OCI-M2 (cell line): ENCODE measurements at regions not wholly inside any gene's neighbourhood (a gene's known extent, or its start where the extent isn't known, plus 50 kb on each side); places are given as distances from the start of the nearest gene placed in this dataset.
"Not testable (repeated sequence)": the region's sequence is repeated elsewhere in the genome, so short reads cannot be mapped to it uniquely, and the experiment has no call there.

Experiments used
- DNase-seq: peaks from one replicate; lab custom pipeline; 2025; ENCODE audit not compliant: unreplicated experiment; lab: John Stamatoyannopoulos, UW

- not testable (repeated sequence) for DNase-seq
These were observed 74.0 kb downstream of the TMEM121 start for GRCh38 chr14:105600195-105600938.

GRCh38 chr14:105600939-105601359, 74.6 kb downstream of the TMEM121 start:
- DNase-seq = no peak

- no peak for DNase-seq
These were observed 75.2 kb downstream of the TMEM121 start for GRCh38 chr14:105601360-105602242.

- DNase-seq = no peak
These were observed 75.9 kb downstream of the TMEM121 start for GRCh38 chr14:105602243-105602750.

GRCh38 chr14:105602799-105603793, 76.7 kb downstream of the TMEM121 start:
- DNase-seq = no peak

- not testable (repeated sequence) for DNase-seq
These were observed 78.4 kb downstream of the TMEM121 start for GRCh38 chr14:105604531-105605463.

- no peak for DNase-seq
These were observed 79.3 kb downstream of the TMEM121 start for GRCh38 chr14:105605464-105606304.

- DNase-seq = not testable (repeated sequence)
These were observed 80.1 kb downstream of the TMEM121 start for GRCh38 chr14:105606305-105606975.

- DNase-seq = not testable (repeated sequence)
These were observed 80.6 kb downstream of the TMEM121 start for GRCh38 chr14:105607025-105607424.

- not testable (repeated sequence) for DNase-seq
These were observed 88.6 kb downstream of the TMEM121 start for GRCh38 chr14:105614987-105615386.

- not testable (repeated sequence) for DNase-seq
These were observed 89.8 kb downstream of the TMEM121 start for GRCh38 chr14:105615986-105616801.

- DNase-seq = no peak
These were observed 90.4 kb downstream of the TMEM121 start for GRCh38 chr14:105616802-105617192.

GRCh38 chr14:105617201-105617777, 90.9 kb downstream of the TMEM121 start:
- DNase-seq = no peak

GRCh38 chr14:105617805-105618204, 91.4 kb downstream of the TMEM121 start:
- DNase-seq = not testable (repeated sequence)

GRCh38 chr14:105619324-105619723, 92.9 kb downstream of the TMEM121 start:
- not testable (repeated sequence) for DNase-seq

- not testable (repeated sequence) for DNase-seq
These were observed 93.9 kb downstream of the TMEM121 start for GRCh38 chr14:105620178-105620864.
